Stomach (tissue), 8 donors: ENCODE measurements at regions not wholly inside any gene's neighbourhood (a gene's known extent, or its start where the extent isn't known, plus 50 kb on each side); places are given as distances from the start of the nearest gene placed in this dataset.

Experiments used
- DNase-seq, 2 donors: peaks; one replicate each; pipeline versions ENCODE4 v3.0.0 to v3.0.0-alpha.2; 2013 to 2019
- H3K27ac ChIP-seq, 5 donors: fragments of 200-600 bp in 4 of 5; sonication (generic) in 4 of 5; one replicate each; pipeline ENCODE4 v1.5.1; 2013 to 2019; ENCODE audit warnings: mild to moderate bottlenecking in 1 of 5, moderate library complexity in 1 of 5
- H3K27me3 ChIP-seq, 3 donors: fragments of 200-600 bp; sonication (generic); one replicate each; pipeline ENCODE4 v1.5.1; 2017 to 2019; ENCODE audit warnings: mixed run types in 1 of 3
- H3K36me3 ChIP-seq, 4 donors: fragments of 200-600 bp; sonication (generic); 1 replicate in 3 of 4; 2 replicates in 1 of 4; pipeline ENCODE4 v1.5.1; 2016 to 2019
- H3K4me1 ChIP-seq, 4 donors: fragments of 200-600 bp; sonication (generic); one replicate each; pipeline ENCODE4 v1.5.1; 2016 to 2019
- H3K4me3 ChIP-seq, 4 donors: fragments of 200-600 bp; sonication (generic) in 3 of 4; one replicate each; pipeline ENCODE4 v1.5.1; 2016 to 2019; ENCODE audit warnings: mild to moderate bottlenecking in 1 of 4
- H3K9me3 ChIP-seq, 4 donors: fragments of 200-600 bp; sonication (generic); one replicate each; pipeline ENCODE4 v1.5.1; 2016 to 2019
- EP300 ChIP-seq: sonication (generic); formaldehyde crosslinking; IDR thresholded peaks from one replicate; pipeline ENCODE4 v1.6.1; 2017; ENCODE audit warnings: antibody characterized with exemption
- POLR2A ChIP-seq, 4 donors: fragments of 450-650 bp; IDR thresholded peaks; one replicate each; pipeline ENCODE4 v1.6.1; 2016; ENCODE audit warnings: antibody characterized with exemption in 4 of 4, control low read depth in 2 of 4, mild to moderate bottlenecking in 1 of 4, moderate library complexity in 1 of 4
- POLR2AphosphoS5 ChIP-seq, 3 donors: sonication (generic); formaldehyde crosslinking; IDR thresholded peaks; one replicate each; pipeline ENCODE4 v1.6.1; 2016; ENCODE audit warnings: antibody characterized with exemption in 3 of 3
- WGBS, 5 donors: extraction: QIAGEN DNeasy Blood & Tissue Kit in 3 of 5; methylation state at CpG; one replicate each; pipeline versions ENCODE4 v1.1.5 to v1.1.7; 2013 to 2018; 5-methylcytosine and 5-hydroxymethylcytosine counted together
- intact Hi-C: fragments of 100-400 bp; cut with DNase I; formaldehyde crosslinking; loops from one replicate; pipeline ENCODE4 v1.15.1; 2023; ENCODE audit warnings: low total_unique reads
- TF ChIP-seq, protein P1 (sequence below), 7 experiments: fragments of 450-650 bp in 4 of 7; fragments of 200-600 bp in 3 of 7; sonication (generic) in 3 of 7; IDR thresholded peaks; one replicate each; pipeline ENCODE4 v1.5.1; 2016 to 2019; ENCODE audit warnings: antibody characterized with exemption in 7 of 7, control low read depth in 2 of 7, mild to moderate bottlenecking in 1 of 7
- donor health status: healthy with polysubstance abuse.
- donor health status: Bipolar disorder and iron deficiency.
- donor health status: healthy.

DNA sequence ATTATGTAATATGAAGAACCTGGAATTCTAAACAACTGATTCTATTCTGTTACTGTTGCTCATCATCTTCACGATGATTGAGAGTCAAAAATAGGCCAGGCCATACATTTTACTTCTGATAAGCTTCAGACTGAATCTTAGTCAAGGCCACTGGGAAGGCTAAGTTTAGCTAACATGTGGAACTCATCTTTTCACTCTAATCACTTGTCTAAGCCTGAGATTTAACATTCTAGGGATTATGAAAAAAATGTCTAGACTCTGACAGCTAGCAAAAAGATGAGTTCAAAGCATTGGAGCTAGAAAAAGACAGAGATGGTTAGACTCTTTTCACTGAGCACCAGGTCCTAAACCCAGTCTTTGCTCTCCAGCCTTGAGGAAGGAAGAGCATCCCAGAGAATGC lies 656.2 kb upstream of the IGFBP7 start:
- TF ChIP-seq, protein P1, sequence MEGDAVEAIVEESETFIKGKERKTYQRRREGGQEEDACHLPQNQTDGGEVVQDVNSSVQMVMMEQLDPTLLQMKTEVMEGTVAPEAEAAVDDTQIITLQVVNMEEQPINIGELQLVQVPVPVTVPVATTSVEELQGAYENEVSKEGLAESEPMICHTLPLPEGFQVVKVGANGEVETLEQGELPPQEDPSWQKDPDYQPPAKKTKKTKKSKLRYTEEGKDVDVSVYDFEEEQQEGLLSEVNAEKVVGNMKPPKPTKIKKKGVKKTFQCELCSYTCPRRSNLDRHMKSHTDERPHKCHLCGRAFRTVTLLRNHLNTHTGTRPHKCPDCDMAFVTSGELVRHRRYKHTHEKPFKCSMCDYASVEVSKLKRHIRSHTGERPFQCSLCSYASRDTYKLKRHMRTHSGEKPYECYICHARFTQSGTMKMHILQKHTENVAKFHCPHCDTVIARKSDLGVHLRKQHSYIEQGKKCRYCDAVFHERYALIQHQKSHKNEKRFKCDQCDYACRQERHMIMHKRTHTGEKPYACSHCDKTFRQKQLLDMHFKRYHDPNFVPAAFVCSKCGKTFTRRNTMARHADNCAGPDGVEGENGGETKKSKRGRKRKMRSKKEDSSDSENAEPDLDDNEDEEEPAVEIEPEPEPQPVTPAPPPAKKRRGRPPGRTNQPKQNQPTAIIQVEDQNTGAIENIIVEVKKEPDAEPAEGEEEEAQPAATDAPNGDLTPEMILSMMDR (IDR thresholded peaks at IDR 0.05), result no peak
- TF ChIP-seq EP300 (no peak), POLR2AphosphoS5 (IDR thresholded peaks at IDR 0.05) (no peak), POLR2A (IDR thresholded peaks at IDR 0.05) (no peak)
- no peaks in the 10 kb centered on the region for H3K4me1 ChIP-seq
- no peak overlapping the region for H3K27ac ChIP-seq
- H3K4me3 ChIP-seq, result no peak overlapping the region
- H3K9me3 ChIP-seq, result no peaks in the 10 kb centered on the region
- 48 to 79% (median 63%) methylated on average over 1 of the region's 1 CpG for WGBS, 5 donors
- DNase-seq, result no peak
- no peaks in the 10 kb centered on the region for H3K27me3 ChIP-seq
- intact Hi-C loops, result no loop called here
- H3K36me3 ChIP-seq, result no peaks in the 10 kb centered on the region

DNA sequence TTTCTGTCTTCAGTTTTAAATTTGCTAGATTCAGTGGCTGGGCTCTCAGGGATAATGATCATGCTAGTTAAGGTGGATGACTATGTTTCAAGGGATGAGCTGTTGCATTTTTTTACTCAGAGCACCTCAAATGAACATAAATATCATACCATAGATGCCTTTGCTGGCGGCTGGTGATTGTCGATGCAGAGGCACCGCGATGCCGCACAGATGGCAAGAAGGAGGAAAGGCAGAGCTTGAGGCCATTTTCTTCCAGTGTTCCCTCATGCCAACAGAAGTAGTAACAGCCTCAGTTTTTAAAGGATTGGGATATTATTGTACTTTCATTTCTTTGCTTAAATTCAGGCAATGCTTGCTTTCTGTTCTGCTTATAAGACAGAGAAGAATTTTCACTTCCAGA lies 654.7 kb upstream of the IGFBP7 start:
- intact Hi-C loops, result no loop called here
- no peaks in the 10 kb centered on the region for H3K27me3 ChIP-seq

DNA sequence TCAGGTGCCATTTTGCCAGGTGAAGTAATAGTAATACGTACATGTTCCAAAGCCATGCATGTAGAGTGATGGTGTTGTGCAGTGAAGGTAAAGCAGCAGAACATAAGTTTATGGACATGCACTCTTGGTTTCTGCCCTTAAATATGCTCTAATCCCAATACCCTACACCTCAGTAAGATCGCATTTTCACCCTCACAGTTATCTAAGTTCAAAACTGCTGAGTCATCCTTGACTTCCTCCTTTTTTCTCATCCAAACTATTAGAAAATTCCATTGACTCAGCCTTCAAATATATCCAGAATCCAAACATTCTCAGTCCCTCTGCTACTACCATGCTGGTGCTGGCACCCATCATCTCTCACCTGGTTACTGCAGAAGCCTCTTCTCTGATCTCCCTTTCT lies 652.9 kb upstream of the IGFBP7 start:
- H3K27me3 ChIP-seq, result no peaks in the 10 kb centered on the region
- H3K4me1 ChIP-seq, result no peaks in the 10 kb centered on the region
- no peak overlapping the region for H3K4me3 ChIP-seq
- WGBS, 5 donors, result 72 to 84% (median 75%) methylated on average over 2 of the region's 2 CpGs
- H3K36me3 ChIP-seq, result no peaks in the 10 kb centered on the region
- TF ChIP-seq POLR2AphosphoS5 (IDR thresholded peaks at IDR 0.05), result no peak
- H3K9me3 ChIP-seq, result no peaks in the 10 kb centered on the region
- no peak for DNase-seq
- no peak overlapping the region for H3K27ac ChIP-seq
- intact Hi-C loops, result no loop called here

More for the DNA sequence above, 654.7 kb upstream of the IGFBP7 start:
- no peak overlapping the region for H3K27ac ChIP-seq
- H3K4me1 ChIP-seq, result no peaks in the 10 kb centered on the region
- no peaks in the 10 kb centered on the region for H3K36me3 ChIP-seq
- TF ChIP-seq EP300, result no peak
- TF ChIP-seq, protein P1 (IDR thresholded peaks at IDR 0.05), result no peak
- no peak for TF ChIP-seq POLR2A (IDR thresholded peaks at IDR 0.05)
- no peak for DNase-seq
- H3K4me3 ChIP-seq, result no peak overlapping the region
- H3K9me3 ChIP-seq, result no peaks in the 10 kb centered on the region
- WGBS, 5 donors, result 89 to 98% (median 95%) methylated on average over 5 of the region's 5 CpGs

DNA sequence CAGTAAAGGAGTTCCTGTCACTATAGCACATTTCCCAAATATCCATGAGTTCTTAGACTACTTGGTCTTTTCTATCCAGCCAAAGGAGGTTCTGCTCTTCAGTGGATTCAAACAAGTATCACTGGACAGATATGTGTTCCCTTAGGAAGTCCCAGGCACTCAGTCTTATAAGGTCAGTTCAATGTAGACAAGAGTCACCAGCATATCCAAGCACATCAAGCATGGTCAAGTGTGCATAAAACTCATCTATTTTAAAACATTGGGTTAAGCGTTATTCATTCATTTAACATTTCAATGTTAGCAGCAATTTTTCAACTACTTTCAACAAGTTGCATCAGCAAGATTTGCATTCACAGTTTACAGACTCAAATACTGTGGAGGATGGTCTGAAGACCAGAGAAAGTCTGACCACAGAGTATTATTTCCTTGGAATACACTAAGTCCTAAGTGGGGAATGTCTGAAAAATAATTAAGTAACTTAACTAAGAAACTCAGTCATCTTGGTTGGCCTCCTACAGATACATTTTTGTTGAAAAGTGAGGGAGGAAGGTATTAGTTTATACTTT lies 630.5 kb upstream of the IGFBP7 start:
- no peak for TF ChIP-seq POLR2AphosphoS5 (IDR thresholded peaks at IDR 0.05)
- TF ChIP-seq, protein P1 (IDR thresholded peaks at IDR 0.05), result no peak
- TF ChIP-seq POLR2A (IDR thresholded peaks at IDR 0.05), result no peak
- TF ChIP-seq EP300, result no peak
- Histone ChIP-seq H3K9me3 (peaks cover 0 to 21% (median 5%) of the 10 kb centered on the region in 4 donors), H3K27ac (no peak overlapping the region), H3K36me3 (no peaks in the 10 kb centered on the region), H3K4me3 (no peak overlapping the region), H3K27me3 (no peaks in the 10 kb centered on the region), H3K4me1 (no peaks in the 10 kb centered on the region)
- DNase-seq, result no peak
- WGBS, 5 donors, result 88 to 100% (median 98%) methylated on average over 1 of the region's 1 CpG
- intact Hi-C loops, result no loop called here

DNA sequence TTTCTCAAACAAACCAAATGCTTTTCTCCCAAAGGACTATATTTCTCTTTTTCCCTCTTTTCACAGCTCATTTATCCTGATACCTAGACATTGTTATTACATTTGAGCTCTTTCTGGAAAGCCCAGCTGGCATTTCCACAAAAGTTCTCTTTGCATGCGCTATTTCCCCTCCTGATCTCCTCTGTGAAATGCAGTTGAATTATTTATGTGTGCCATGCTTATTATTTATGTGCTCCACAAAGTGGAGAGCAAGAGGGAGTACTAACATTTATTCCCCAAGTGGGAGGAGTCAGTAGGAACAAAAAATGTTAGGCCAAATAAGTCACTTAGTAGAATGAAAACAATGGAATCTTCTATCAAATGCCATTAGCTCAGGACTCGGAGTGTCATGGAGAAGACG lies 626.6 kb upstream of the IGFBP7 start:
- H3K4me3 ChIP-seq, result no peak overlapping the region
- peaks cover 0 to 3% (median 0%) of the 10 kb centered on the region in 4 donors for H3K4me1 ChIP-seq
- TF ChIP-seq EP300 (no peak), POLR2AphosphoS5 (IDR thresholded peaks at IDR 0.05) (no peak), POLR2A (IDR thresholded peaks at IDR 0.05) (no peak)
- TF ChIP-seq, protein P1 (IDR thresholded peaks at IDR 0.05), result no peak
- DNase-seq, result no peak
- intact Hi-C loops, result no loop called here
- no peaks in the 10 kb centered on the region for H3K9me3 ChIP-seq
- no peaks in the 10 kb centered on the region for H3K36me3 ChIP-seq
- no peak overlapping the region for H3K27ac ChIP-seq
- 74 to 85% (median 84%) methylated on average over 3 of the region's 3 CpGs for WGBS, 5 donors
- no peaks in the 10 kb centered on the region for H3K27me3 ChIP-seq
